Activated CD8-positive, alpha-beta memory T cell treated with anti-CD3 and anti-CD28 coated beads, Interleukin-2, amount 50 U/mL, for 1 hour (primary cell): ENCODE measurements at regions not wholly inside any gene's neighbourhood (a gene's known extent, or its start where the extent isn't known, plus 50 kb on each side); places are given as distances from the start of the nearest gene placed in this dataset.

ENCODE experiments used
- DNase-seq: peaks from one replicate; pipeline ENCODE4 v3.0.0-alpha.2; 2020; ENCODE audit errors: extremely low read depth

GRCh38 chr9:90098408-90098807 lies 493.6 kb downstream of the GADD45G start:
- DNase-seq: no peak

- DNase-seq: no peak
Measured at GRCh38 chr9:90099262-90099963, 494.6 kb downstream of the GADD45G start.

GRCh38 chr9:90100014-90100413 lies 495.2 kb downstream of the GADD45G start:
- DNase-seq: no peak

- peak; percentile 58 for DNase-seq
Measured at GRCh38 chr9:90102292-90102901, 497.6 kb downstream of the GADD45G start.

GRCh38 chr9:90103771-90104170 lies 499.0 kb downstream of the GADD45G start:
- DNase-seq: no peak

- DNase-seq: no peak
Measured at GRCh38 chr9:90105773-90106172, 501.0 kb downstream of the GADD45G start.

- DNase-seq: no peak
Measured at GRCh38 chr9:90107040-90107725, 502.4 kb downstream of the GADD45G start.

- no peak for DNase-seq
Measured at GRCh38 chr9:90107726-90108655, 503.2 kb downstream of the GADD45G start.

- DNase-seq: no peak
Measured at GRCh38 chr9:90112788-90113187, 508.0 kb downstream of the GADD45G start.

- no peak for DNase-seq
Measured at GRCh38 chr9:90114641-90115425, 510.0 kb downstream of the GADD45G start.

GRCh38 chr9:90121762-90122161 lies 517.0 kb downstream of the GADD45G start:
- DNase-seq: no peak

- no peak for DNase-seq
Measured at GRCh38 chr9:90124961-90125360, 517.7 kb downstream of the DIRAS2 start.

- no peak for DNase-seq
Measured at GRCh38 chr9:90127923-90128322, 514.7 kb downstream of the DIRAS2 start.

GRCh38 chr9:90128587-90129190 lies 513.9 kb downstream of the DIRAS2 start:
- DNase-seq: no peak

GRCh38 chr9:90129446-90129845 lies 513.2 kb downstream of the DIRAS2 start:
- DNase-seq: no peak

GRCh38 chr9:90131568-90131967 lies 511.1 kb downstream of the DIRAS2 start:
- DNase-seq: no peak

- no peak for DNase-seq
Measured at GRCh38 chr9:90132866-90133265, 509.8 kb downstream of the DIRAS2 start.

GRCh38 chr9:90137801-90138200 lies 504.8 kb downstream of the DIRAS2 start:
- no peak for DNase-seq

- no peak for DNase-seq
Measured at GRCh38 chr9:90140131-90140818, 502.3 kb downstream of the DIRAS2 start.

GRCh38 chr9:90141723-90142122 lies 500.9 kb downstream of the DIRAS2 start:
- no peak for DNase-seq
